MG63 (cell line): ENCODE measurements at regions not wholly inside any gene's neighbourhood (a gene's known extent, or its start where the extent isn't known, plus 50 kb on each side); places are given as distances from the start of the nearest gene placed in this dataset.
"Not testable (repeated sequence)": the region's sequence is repeated elsewhere in the genome, so short reads cannot be mapped to it uniquely, and the experiment has no call there.

Experiments
- DNase-seq: peaks from one replicate; pipeline ENCODE4 v3.0.0-alpha.2; 2020
- H3K27me3 ChIP-seq: fragments of 250-450 bp; sonication (Bioruptor Pico); 2 replicates; pipeline ENCODE4 v1.5.1; 2020; ENCODE audit warnings: mild to moderate bottlenecking, moderate library complexity
- H3K36me3 ChIP-seq: fragments of 250-450 bp; sonication (Bioruptor Pico); 2 replicates; pipeline ENCODE4 v1.5.1; 2020; ENCODE audit warnings: mild to moderate bottlenecking, moderate library complexity
- H3K4me3 ChIP-seq: fragments of 250-450 bp; sonication (Bioruptor Pico); 2 replicates; pipeline ENCODE4 v1.5.1; 2020; ENCODE audit warnings: mild to moderate bottlenecking, moderate library complexity
- H3K9me3 ChIP-seq: fragments of 250-450 bp; sonication (Bioruptor Pico); 2 replicates; pipeline ENCODE4 v1.5.1; 2020; ENCODE audit warnings: mild to moderate bottlenecking, moderate library complexity

DNA sequence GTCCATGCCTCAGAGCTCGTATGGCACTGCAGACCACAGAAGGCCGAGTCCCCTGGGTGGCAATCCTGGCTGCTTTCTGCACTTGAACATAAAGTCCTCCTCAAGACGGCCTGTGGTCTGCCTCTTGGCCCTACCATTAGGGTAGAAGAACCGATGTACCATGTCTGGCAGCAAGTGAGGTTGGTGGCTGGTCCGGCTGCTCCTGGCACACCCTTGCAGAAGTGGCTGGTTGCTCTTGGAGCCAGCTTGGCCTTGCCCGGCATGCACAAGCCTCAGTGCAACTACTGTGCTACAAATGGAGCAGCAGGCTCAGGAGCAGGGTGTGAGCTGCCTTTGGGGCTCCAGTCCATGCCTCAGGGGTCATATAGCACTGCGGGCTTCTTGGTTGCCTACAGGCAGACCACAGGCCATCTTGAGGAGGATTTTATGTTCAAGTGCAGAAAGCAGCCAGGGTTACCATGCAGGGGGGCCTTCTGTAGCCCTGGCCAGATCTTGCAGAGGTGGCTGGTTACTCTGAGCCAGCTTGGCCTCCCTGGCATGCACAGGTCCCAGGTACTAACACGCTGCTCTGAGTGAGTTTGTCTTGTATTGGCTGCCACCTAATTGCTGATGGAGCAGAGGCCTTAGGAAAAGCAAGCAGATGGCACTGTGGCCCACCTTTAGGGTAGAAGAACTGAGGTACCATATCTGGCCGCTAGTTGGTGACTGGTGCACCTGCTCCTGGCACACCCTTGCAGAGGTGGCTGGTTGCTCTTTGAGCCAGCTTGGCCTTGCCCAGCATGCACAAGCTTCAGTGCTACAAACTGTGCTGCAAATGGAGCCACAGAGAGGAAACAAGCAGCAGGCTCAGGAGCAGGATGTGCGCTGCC is 106.4 kb downstream of the CCDC74A start:
- DNase-seq, H3K9me3 ChIP-seq: not testable (repeated sequence)

DNA sequence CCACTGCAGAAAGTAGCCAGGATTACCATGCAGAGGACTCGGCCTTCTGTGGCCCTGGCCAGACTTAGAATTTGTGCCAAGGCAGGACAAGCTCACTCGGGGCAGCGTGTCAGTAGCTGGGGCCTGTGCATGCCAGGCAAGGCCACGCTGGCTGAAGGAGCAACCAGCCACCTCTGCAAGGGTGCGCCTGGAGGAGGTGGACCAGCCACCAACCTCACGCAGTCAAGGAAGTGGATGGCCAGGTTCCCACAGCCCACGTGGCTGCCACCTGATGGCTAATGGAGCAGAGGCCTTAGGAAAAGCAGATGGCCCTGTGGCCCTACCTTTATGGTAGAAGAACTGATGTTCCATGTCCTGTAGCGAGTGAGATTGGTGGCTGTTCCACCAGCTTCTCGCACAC is 107.9 kb downstream of the CCDC74A start:
- DNase-seq: no peak
- no peaks in the 10 kb centered on the region for H3K36me3 ChIP-seq
- H3K4me3 ChIP-seq: no peak overlapping the region
- H3K27me3 ChIP-seq: no peaks in the 10 kb centered on the region
- no peaks in the 10 kb centered on the region for H3K9me3 ChIP-seq

More for the DNA sequence above, 106.4 kb downstream of the CCDC74A start:
- not testable (repeated sequence) for H3K27me3 ChIP-seq, H3K4me3 ChIP-seq, H3K36me3 ChIP-seq

DNA sequence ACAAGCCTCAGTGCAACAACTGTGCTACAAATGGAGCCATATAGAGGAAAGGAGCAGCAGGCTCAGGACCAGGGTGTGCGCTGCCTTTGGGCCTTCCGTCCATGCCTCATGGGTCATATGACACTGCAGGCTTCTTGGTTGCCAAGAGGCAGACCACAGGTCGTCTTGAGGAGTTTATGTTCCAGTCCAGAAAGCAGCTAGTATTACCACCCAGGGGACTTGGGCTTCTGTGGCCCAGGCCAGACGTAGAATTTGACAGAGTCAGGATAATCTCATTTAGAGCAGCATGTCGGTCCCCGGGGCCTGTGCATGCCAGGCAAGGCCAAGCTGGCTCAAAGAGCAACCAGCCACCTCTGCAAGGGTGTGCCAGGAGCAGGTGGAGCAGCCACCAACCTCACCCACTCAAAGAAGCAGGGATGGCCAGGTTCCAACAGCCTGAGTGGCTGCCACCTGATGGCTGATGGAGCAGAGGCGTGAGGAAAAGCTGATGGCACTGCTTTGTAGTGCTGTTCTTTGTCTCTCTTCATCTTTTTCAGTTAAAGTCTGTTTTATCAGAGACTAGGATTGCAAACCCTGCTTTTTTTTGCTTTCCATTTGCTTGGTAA is 109.1 kb downstream of the CCDC74A start:
- H3K36me3 ChIP-seq, H3K27me3 ChIP-seq, H3K9me3 ChIP-seq, DNase-seq, H3K4me3 ChIP-seq: not testable (repeated sequence)

DNA sequence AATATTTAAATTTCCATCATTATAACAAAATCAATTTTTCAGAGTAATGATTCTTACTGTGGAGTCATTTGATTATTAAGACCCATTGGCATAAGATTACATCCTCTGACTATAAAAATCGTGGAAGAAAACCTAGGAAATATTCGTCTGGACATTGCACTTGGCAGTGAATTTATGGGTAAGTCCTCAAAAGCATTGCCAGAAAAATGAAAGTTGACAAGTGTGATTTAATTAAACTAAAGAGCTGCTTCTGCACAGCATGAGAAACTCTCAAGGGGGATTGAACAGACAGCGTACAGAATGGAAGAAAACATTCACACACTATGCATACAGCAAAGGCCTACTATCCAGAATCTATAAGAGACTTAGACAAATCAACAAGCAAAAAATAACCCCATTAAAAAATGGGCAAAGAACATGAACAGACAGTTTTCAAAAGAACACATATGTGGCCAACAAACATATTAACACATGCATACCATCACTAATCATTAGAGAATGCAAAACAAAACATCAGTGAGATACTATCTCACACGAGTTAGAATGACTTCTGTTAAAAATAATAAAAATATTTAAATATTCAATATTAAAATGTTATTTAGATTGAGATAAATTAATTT is 111.4 kb downstream of the CCDC74A start:
- H3K9me3 ChIP-seq, H3K4me3 ChIP-seq, H3K36me3 ChIP-seq, DNase-seq, H3K27me3 ChIP-seq: not testable (repeated sequence)

DNA sequence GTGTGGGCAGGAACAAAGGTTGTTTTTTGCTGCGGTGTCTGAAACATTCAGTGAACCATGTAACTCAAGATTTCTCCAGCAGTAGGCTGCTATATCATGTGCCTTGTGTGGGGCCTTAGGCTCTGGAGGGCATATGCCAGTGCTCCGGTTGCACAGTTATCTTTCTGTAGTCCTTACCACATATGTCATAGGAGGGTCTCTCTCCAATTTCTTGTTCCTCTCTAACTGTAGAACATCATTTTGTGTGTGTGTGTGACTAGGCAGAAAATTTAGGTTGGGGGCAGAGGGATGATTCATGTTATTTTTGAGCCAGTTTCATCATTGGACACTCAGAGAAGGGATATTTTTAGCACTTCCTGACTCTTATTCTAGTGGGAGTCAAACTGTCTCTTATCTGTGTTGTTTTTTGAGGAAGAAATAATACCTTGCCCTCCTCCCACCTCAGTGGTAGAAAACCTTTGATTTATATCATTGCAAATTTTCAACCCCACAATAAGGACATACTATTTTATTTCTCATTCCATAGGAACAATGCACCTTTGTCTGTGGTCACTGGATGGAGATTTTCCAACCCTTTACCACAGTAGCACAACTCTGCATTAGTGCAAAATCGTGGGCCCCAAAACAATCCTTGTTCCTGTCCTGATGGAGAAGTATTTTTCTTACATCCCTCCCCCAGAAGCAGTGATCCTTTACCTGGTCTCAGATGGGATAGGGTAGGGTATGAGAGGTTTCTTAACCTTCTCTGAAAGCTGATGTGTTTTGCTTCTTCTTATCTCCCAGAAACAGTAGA is 113.9 kb downstream of the CCDC74A start:
- H3K4me3 ChIP-seq: no peak overlapping the region
- no peaks in the 10 kb centered on the region; the same call in 1 of the 2 replicates for H3K9me3 ChIP-seq
- H3K27me3 ChIP-seq: no peaks in the 10 kb centered on the region
- H3K36me3 ChIP-seq: no peaks in the 10 kb centered on the region
- DNase-seq: no peak

DNA sequence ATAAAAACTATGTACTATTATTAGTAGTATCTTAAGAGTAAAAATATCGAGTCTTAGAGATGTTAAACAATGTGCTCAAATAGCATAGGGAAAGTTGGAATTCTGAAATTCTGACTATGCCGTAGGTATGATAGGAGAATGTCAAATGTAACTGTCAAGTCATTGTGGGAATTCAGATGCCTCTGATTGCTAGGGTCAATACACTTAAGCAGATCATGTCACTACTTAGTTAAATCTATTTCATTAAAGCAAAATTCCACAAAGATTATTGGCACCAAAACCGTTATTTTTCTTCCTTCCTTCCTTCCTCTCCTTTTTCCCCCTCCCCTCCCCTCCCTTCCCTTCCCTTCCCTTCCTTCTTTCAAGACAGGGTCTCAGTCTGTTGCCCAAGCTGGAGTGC is 115.5 kb downstream of the CCDC74A start:
- H3K4me3 ChIP-seq, DNase-seq, H3K27me3 ChIP-seq: not testable (repeated sequence)

DNA sequence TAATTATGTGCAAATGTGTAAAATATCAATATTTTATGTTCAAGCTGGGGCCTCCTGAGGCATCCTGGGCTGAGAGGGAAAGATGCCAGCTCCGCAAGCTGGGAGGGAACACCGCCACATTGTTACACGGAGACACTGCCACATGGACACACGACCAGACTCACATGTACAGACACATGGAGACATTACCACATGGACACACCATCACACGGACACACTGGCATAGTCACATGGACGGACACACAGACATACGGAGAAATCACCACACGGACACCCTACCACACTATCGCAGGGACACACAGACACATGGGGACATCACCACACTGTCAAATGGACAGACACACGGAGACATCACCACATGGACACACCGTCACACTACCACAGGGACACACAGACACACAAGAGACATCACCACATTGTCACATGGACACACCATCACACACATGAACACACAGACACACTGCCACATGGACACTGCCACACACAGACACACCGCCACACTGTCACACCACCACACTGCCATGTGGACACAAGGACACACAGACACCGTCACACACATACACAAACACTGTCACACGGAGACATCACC is 117.6 kb downstream of the CCDC74A start:
- no peak for DNase-seq
- Histone ChIP-seq H3K36me3 (no peaks in the 10 kb centered on the region), H3K27me3 (no peaks in the 10 kb centered on the region), H3K4me3 (no peak overlapping the region), H3K9me3 (no peaks in the 10 kb centered on the region; the same call in 1 of the 2 replicates)

More for the DNA sequence above, 115.5 kb downstream of the CCDC74A start:
- H3K9me3 ChIP-seq, H3K36me3 ChIP-seq: not testable (repeated sequence)

DNA sequence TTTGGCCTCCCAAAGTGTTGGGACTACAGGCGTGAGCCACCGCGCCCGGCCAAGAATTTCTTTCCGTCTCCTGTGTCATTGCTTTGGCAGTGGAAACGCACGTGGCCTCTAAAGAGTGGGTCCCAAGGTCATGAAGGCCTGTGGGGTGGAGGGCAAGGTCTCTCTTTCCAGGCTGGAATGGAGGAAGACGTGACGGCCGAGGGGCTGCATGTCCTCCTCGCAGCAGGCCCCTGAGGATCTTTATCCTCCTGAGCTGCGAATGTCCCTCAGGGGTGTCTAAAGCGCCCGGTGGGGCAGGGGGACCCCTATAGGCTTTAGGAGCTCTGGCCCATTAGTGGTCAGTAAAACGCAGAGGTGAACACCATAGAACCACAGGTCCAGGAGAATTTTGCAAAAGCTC is 118.5 kb downstream of the CCDC74A start:
- not testable (repeated sequence) for H3K36me3 ChIP-seq, H3K4me3 ChIP-seq, H3K9me3 ChIP-seq, H3K27me3 ChIP-seq, DNase-seq

DNA sequence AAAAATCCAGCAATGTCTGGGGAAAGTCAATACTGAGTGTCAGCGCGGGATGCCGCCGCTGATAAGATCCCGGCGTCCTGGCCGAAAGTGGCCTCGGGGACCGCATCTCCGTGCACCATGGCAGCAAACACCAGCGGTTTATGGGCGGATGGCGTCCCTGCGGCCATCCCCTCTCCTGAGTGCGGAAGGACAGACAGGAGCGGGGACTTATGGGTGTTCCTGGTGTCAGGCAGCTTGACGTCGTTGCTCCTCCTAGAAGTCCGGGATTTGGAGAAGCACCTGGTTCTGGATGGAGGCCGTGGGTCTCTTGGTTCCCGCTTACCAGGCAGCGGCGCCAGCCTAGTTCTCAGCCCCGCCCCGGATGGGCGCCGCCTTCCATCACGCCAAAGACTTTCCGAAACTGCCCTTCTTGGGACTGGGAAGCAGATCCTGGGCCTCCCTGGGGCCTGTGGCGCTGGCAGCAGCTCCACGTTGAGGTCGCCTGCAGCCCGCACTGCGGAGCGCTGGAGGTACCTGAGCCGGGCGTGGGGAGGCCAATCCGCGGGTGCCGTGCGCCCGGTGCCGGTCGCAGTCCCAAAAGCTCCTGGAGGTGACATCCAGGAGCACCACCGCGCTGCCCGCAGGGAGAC is 119.1 kb downstream of the CCDC74A start:
- Histone ChIP-seq H3K36me3 (no peaks in the 10 kb centered on the region), H3K27me3 (no peaks in the 10 kb centered on the region), H3K9me3 (no peaks in the 10 kb centered on the region), H3K4me3 (no peak overlapping the region)
- DNase-seq: no peak

DNA sequence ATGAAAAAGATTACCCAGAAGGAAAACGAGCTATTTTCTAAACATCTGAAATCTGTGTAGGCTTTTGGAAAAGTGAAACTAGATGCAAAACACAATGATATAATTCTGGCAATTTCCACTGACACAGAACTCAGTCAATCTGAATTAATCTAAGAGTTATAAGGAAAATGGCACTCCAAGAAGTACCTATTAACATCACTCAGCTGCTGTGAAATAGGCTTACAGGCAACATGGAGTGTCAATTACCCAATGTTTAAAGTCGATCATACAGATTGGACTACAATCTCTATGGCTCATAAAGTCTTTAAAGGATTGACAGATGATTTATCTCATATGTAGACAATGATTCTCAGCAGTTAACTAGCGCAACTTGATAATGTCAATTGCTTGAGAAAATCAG is 120.9 kb downstream of the CCDC74A start:
- not testable (repeated sequence) for H3K36me3 ChIP-seq, DNase-seq, H3K4me3 ChIP-seq, H3K27me3 ChIP-seq, H3K9me3 ChIP-seq

DNA sequence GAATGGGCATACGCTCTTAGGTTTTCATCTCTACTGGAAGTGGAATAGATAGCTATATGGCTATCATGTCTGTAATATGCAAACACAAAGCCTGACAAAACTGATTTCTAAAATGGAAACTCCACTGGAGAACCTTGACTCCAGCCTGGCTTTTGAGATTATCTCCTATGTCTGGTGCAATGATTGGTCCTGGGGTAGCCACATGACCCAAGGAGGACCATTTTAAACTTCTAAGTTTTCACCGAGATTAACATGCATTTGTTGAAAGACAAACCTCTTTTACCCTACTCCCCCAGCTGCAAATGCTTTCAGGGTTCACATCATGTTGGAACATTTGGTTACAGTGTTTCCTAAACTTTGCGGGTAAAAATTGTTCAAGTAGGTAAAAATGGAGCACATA is 124.6 kb downstream of the CCDC74A start:
- not testable (repeated sequence) for H3K4me3 ChIP-seq, H3K36me3 ChIP-seq, DNase-seq, H3K9me3 ChIP-seq, H3K27me3 ChIP-seq

DNA sequence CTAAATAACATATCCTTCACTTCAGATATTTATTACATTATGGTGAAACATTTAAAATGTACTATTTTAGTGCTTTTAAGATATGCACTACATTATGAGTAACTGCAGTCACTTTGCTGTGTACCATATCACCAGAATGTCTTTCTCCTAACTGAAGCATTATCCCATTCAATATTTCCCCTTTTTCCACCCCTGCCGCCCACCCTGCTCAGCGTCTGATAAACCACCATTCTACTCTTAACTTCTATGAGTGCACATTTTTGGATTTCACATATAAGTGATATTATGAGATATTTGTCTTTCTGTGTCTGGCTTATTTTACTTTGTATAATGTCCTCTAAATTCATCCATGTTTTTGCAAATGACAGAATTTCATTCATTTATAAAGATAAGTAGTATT is 126.4 kb downstream of the CCDC74A start:
- not testable (repeated sequence) for DNase-seq, H3K27me3 ChIP-seq, H3K9me3 ChIP-seq, H3K36me3 ChIP-seq, H3K4me3 ChIP-seq

DNA sequence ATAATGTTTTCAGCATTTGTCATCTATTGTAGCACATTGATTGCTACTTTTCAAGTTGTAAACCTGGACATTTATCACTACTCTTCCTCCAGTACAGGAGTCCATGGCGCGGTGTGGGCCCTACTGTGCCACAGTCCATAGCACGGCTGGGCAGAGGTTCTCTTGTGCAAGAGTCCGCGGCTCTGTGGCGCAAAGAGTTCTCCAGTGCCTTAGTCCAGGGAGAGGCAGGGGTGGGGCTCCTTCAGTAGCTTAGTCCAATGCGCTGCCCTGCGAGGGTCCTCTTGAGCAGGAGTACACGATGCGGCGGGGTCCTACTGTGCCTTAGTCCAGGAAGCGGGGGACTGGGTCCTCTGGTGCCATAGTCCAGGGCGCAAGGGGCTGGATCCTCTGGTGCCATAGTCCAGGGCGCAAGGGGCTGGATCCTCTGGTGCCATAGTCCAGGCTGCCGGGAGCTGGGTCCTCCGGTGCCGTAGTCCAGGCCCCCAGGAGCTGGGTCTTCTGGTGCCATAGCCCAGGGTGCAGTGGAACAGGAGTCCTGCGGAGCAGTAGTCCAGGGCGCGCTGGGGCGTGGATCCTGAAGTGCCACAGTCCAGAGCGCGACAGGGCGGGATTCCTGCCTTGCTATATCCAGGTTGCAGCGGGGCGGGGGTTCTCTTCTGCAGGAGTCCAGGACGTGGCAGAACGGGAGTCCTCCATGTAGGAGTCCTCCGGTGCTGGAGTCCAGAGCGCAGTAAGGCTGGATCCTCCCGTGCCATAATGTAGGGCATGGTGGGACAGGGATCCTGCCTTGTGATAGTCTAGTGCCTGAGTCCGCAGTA is 129.3 kb downstream of the CCDC74A start:
- Histone ChIP-seq H3K4me3 (no peak overlapping the region), H3K27me3 (no peaks in the 10 kb centered on the region), H3K9me3 (no peaks in the 10 kb centered on the region), H3K36me3 (no peaks in the 10 kb centered on the region)
- no peak for DNase-seq

DNA sequence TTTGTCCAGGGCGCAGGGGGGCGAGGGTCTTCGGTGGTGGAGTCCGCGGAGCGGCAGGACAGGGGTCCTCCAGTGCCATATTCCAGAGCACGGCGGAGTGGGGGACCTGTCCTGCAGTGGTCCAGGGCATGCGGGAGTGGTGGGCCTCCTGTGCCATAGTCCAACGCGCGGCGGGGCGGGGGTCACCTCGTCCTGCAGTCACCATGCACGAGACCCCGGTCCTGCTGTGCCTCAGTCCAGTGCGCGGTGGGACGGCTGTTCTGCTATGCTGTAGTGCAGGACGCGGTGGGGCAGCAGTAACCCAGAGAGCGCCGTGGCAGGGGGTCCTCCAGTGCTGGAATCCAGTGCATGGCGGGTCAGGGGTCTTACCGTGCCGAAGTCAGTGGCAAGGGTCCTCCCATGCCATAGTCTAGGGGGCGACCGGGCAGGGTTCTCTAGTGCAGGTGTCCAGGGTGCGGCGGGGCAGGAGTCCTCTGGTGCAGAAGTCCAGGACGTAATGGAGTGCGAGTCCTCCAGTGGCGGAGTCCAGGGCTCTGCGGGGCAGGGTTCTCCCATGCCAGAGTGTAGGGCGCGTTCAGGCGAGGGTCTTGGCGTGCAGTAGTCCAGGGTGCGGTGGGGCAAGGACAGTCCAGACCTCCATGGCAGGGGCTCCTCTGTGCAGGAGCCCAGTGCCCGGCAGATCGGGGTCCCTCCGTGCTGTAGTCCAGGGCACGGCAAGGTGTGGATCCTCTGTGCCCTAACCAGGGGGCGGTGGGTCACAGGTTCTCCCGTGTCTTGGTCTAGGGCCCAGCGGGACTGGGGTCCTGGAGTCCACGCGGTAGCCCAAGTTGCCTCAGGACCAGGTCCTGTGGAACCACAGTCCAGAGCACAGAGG is 130.4 kb downstream of the CCDC74A start:
- Histone ChIP-seq H3K4me3 (no peak overlapping the region), H3K9me3 (no peaks in the 10 kb centered on the region), H3K27me3 (no peaks in the 10 kb centered on the region), H3K36me3 (no peaks in the 10 kb centered on the region)
- DNase-seq: no peak

DNA sequence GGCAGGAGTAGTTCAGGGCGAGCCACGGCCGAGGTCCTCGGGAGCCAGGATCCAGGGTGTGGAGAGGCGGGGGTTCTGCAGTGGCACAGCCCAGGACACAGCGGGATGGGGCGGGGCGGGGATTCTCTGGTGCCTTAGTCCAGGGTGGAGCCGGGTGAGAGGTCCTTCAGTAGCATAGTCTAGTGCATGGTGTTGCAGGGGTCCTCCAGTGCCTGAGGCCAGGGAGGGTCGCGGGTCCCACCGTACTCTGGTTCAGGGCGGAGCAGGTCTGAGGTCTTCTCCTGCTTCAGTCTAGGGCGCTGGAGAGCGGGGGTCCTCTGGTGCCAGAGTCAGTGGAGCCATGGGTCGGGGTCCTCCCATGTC is 131.1 kb downstream of the CCDC74A start:
- Histone ChIP-seq H3K4me3 (no peak overlapping the region), H3K9me3 (no peaks in the 10 kb centered on the region), H3K36me3 (no peaks in the 10 kb centered on the region), H3K27me3 (no peaks in the 10 kb centered on the region)
- DNase-seq: no peak
